ENCODE measurements at regions not wholly inside any gene's neighbourhood (a gene's known extent, or its start where the extent isn't known, plus 50 kb on each side); places are given as distances from the start of the nearest gene placed in this dataset.

GRCh38 chr1:220991959-220992704, 112.9 kb downstream of the HLX start:
- WGBS (ENCODE audit: insufficient coverage): 96% methylated on average over 10 of the region's 13 CpGs
- Histone ChIP-seq H4K20me1 (ENCODE audit: control insufficient read depth, insufficient read depth, low read length, poor library complexity, severe bottlenecking) (no peaks in the 10 kb centered on the region), H3K9me3 (ENCODE audit: control extremely low read depth in 1 of 3, control insufficient read depth in 2 of 3, insufficient read depth in 1 of 3, low read length in 2 of 3) (peaks cover 0 to 19% (median 10%) of the 10 kb centered on the region in 3 donors), H3K27me3 (replicated peaks in 1 of 4; ENCODE audit: control extremely low read depth in 1 of 4, control insufficient read depth in 3 of 4, insufficient read depth in 4 of 4, low read length in 3 of 4) (no peaks in the 10 kb centered on the region), H3K4me2 (replicated peaks; ENCODE audit: low read depth, low read length, poor library complexity, severe bottlenecking) (no peak overlapping the region), H3K79me2 (ENCODE audit: control insufficient read depth, insufficient read depth, low read length) (no peaks in the 10 kb centered on the region), H3K36me3 (replicated peaks in 1 of 2; ENCODE audit: control extremely low read depth in 1 of 2, control insufficient read depth in 1 of 2, extremely low read depth in 1 of 2, insufficient read depth in 2 of 2, low read length in 1 of 2) (no peaks in the 10 kb centered on the region), H3K4me3 (ENCODE audit: control extremely low read depth in 1 of 5, extremely low read depth in 1 of 5, insufficient read depth in 1 of 5, low read depth in 2 of 5, low read length in 4 of 5) (no peak overlapping the region), H3K9ac (ENCODE audit: low read length) (no peak overlapping the region), H3K27ac (ENCODE audit: low read length in 2 of 2) (no peak overlapping the region), H3K4me1 (ENCODE audit: control insufficient read depth in 2 of 2, insufficient read depth in 2 of 2, low read length in 2 of 2) (no peaks in the 10 kb centered on the region), H2AFZ (ENCODE audit: insufficient read depth, low read depth, low read length, poor library complexity, severe bottlenecking) (no peak overlapping the region)
- POLR2A ChIA-PET: no interaction called here
- H3K9me3 Mint-ChIP-seq (ENCODE audit: insufficient read depth): peaks cover 13% of the 10 kb centered on the region
- H3K27me3 Mint-ChIP-seq: no peaks in the 10 kb centered on the region
- H3K27ac Mint-ChIP-seq: no peak overlapping the region
- intact Hi-C loops (cut with micrococcal nuclease): no loop called here
- CTCF ChIA-PET: interaction anchor here (1.0 kb wide), 1 partner anchor 10 kb away, joined by 3 read pairs; no protein-coding TSS in a partner anchor
- DNase-seq (no peak), ATAC-seq (ENCODE audit: low read depth) (no peak)
- H3K4me3 Mint-ChIP-seq: no peak overlapping the region
- H3K4me1 Mint-ChIP-seq: peaks cover 7% of the 10 kb centered on the region
- TF ChIP-seq, protein P1, sequence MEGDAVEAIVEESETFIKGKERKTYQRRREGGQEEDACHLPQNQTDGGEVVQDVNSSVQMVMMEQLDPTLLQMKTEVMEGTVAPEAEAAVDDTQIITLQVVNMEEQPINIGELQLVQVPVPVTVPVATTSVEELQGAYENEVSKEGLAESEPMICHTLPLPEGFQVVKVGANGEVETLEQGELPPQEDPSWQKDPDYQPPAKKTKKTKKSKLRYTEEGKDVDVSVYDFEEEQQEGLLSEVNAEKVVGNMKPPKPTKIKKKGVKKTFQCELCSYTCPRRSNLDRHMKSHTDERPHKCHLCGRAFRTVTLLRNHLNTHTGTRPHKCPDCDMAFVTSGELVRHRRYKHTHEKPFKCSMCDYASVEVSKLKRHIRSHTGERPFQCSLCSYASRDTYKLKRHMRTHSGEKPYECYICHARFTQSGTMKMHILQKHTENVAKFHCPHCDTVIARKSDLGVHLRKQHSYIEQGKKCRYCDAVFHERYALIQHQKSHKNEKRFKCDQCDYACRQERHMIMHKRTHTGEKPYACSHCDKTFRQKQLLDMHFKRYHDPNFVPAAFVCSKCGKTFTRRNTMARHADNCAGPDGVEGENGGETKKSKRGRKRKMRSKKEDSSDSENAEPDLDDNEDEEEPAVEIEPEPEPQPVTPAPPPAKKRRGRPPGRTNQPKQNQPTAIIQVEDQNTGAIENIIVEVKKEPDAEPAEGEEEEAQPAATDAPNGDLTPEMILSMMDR (IDR thresholded peaks at IDR 0.05): no peak
- TF ChIP-seq EZH2 (IDR thresholded peaks at IDR 0.05; ENCODE audit: borderline replicate concordance, insufficient read depth, low read depth, low read length, poor library complexity, severe bottlenecking): no peak

GRCh38 chr1:220992705-220993052, 113.4 kb downstream of the HLX start:
- H3K27me3 ChIP-seq (replicated peaks in 1 of 4; ENCODE audit: control extremely low read depth in 1 of 4, control insufficient read depth in 3 of 4, insufficient read depth in 4 of 4, low read length in 3 of 4): no peaks in the 10 kb centered on the region
- POLR2A ChIA-PET: interaction anchor here (0.8 kb wide), 1 partner anchor 11 kb away, joined by 18 read pairs; no protein-coding TSS in a partner anchor
- H3K27ac ChIP-seq (ENCODE audit: low read length in 2 of 2): no peak overlapping the region
- Mint-ChIP-seq H3K4me3 (no peak overlapping the region), H3K4me1 (peaks cover 7% of the 10 kb centered on the region), H3K27ac (no peak overlapping the region), H3K9me3 (ENCODE audit: insufficient read depth) (peaks cover 13% of the 10 kb centered on the region), H3K27me3 (no peaks in the 10 kb centered on the region)
- WGBS (ENCODE audit: insufficient coverage): 60% methylated on average over 1 of the region's 3 CpGs
- DNase-seq (no peak), ATAC-seq (ENCODE audit: low read depth) (no peak)
- H3K9ac ChIP-seq (ENCODE audit: low read length): no peak overlapping the region
- H3K4me2 ChIP-seq (replicated peaks; ENCODE audit: low read depth, low read length, poor library complexity, severe bottlenecking): no peak overlapping the region
- no peak overlapping the region for H3K4me3 ChIP-seq (ENCODE audit: control extremely low read depth in 1 of 5, extremely low read depth in 1 of 5, insufficient read depth in 1 of 5, low read depth in 2 of 5, low read length in 4 of 5)
- H3K9me3 ChIP-seq (ENCODE audit: control extremely low read depth in 1 of 3, control insufficient read depth in 2 of 3, insufficient read depth in 1 of 3, low read length in 2 of 3): peaks cover 0 to 17% (median 10%) of the 10 kb centered on the region in 3 donors
- TF ChIP-seq, protein P1 (IDR thresholded peaks at IDR 0.05): no peak
- TF ChIP-seq EZH2 (IDR thresholded peaks at IDR 0.05; ENCODE audit: borderline replicate concordance, insufficient read depth, low read depth, low read length, poor library complexity, severe bottlenecking): no peak
- CTCF ChIA-PET: interaction anchor here (1.0 to 1.1 kb wide), 2 partner anchors 11 to 210 kb away, joined by 3 to 4 read pairs; no protein-coding TSS in a partner anchor
- H3K79me2 ChIP-seq (ENCODE audit: control insufficient read depth, insufficient read depth, low read length): no peaks in the 10 kb centered on the region
- intact Hi-C loops (cut with micrococcal nuclease): no loop called here
- no peaks in the 10 kb centered on the region for H4K20me1 ChIP-seq (ENCODE audit: control insufficient read depth, insufficient read depth, low read length, poor library complexity, severe bottlenecking)
- no peaks in the 10 kb centered on the region for H3K4me1 ChIP-seq (ENCODE audit: control insufficient read depth in 2 of 2, insufficient read depth in 2 of 2, low read length in 2 of 2)
- no peak overlapping the region for H2AFZ ChIP-seq (ENCODE audit: insufficient read depth, low read depth, low read length, poor library complexity, severe bottlenecking)
- H3K36me3 ChIP-seq (replicated peaks in 1 of 2; ENCODE audit: control extremely low read depth in 1 of 2, control insufficient read depth in 1 of 2, extremely low read depth in 1 of 2, insufficient read depth in 2 of 2, low read length in 1 of 2): no peaks in the 10 kb centered on the region

All from B cell (primary cell).